Fibroblast of skin of scalp (primary cell): ENCODE measurements at regions not wholly inside any gene's neighbourhood (a gene's known extent, or its start where the extent isn't known, plus 50 kb on each side); places are given as distances from the start of the nearest gene placed in this dataset.

ENCODE experiments used
- DNase-seq: peaks from one replicate; pipeline ENCODE4 v3.0.0-alpha.2; 2013

- DNase-seq: peak; percentile 0
These were observed 626.2 kb upstream of the CDH7 start for GRCh38 chr18:65124633-65125032.

GRCh38 chr18:65103864-65104263 is 646.9 kb upstream of the CDH7 start:
- no peak for DNase-seq

- no peak for DNase-seq
These were observed 657.5 kb upstream of the CDH7 start for GRCh38 chr18:65093346-65093745.

- peak; percentile 32 for DNase-seq
These were observed 659.0 kb upstream of the CDH7 start for GRCh38 chr18:65091744-65092329.

- DNase-seq: no peak
These were observed 667.9 kb upstream of the CDH7 start for GRCh38 chr18:65082907-65083306.

- DNase-seq: no peak
These were observed 669.0 kb upstream of the CDH7 start for GRCh38 chr18:65081786-65082185.

GRCh38 chr18:65073060-65073550 is 677.7 kb upstream of the CDH7 start:
- no peak for DNase-seq

- no peak for DNase-seq
These were observed 693.3 kb upstream of the CDH7 start for GRCh38 chr18:65057439-65058083.

- no peak for DNase-seq
These were observed 694.2 kb upstream of the CDH7 start for GRCh38 chr18:65056575-65056974.

- no peak for DNase-seq
These were observed 701.2 kb upstream of the CDH7 start for GRCh38 chr18:65049586-65049985.

GRCh38 chr18:65039578-65039977 is 711.2 kb upstream of the CDH7 start:
- no peak for DNase-seq

- no peak for DNase-seq
These were observed 715.1 kb upstream of the CDH7 start for GRCh38 chr18:65035701-65036100.

- DNase-seq: no peak
These were observed 725.1 kb upstream of the CDH7 start for GRCh38 chr18:65025756-65026155.

GRCh38 chr18:65021021-65021420 is 729.8 kb upstream of the CDH7 start:
- DNase-seq: no peak

GRCh38 chr18:65018184-65018583 is 732.6 kb upstream of the CDH7 start:
- no peak for DNase-seq

GRCh38 chr18:65017372-65017760 is 733.4 kb upstream of the CDH7 start:
- no peak for DNase-seq

- no peak for DNase-seq
These were observed 734.0 kb upstream of the CDH7 start for GRCh38 chr18:65016631-65017371.

- no peak for DNase-seq
These were observed 756.4 kb upstream of the CDH7 start for GRCh38 chr18:64994370-64994769.

GRCh38 chr18:64993695-64994094 is 757.1 kb upstream of the CDH7 start:
- no peak for DNase-seq

GRCh38 chr18:64992654-64993053 is 758.2 kb upstream of the CDH7 start:
- no peak for DNase-seq

- no peak for DNase-seq
These were observed 759.7 kb upstream of the CDH7 start for GRCh38 chr18:64991102-64991501.

- no peak for DNase-seq
These were observed 763.8 kb upstream of the CDH7 start for GRCh38 chr18:64986906-64987495.

- DNase-seq: no peak
These were observed 767.1 kb upstream of the CDH7 start for GRCh38 chr18:64983497-64984238.
